ENCODE measurements at regions not wholly inside any gene's neighbourhood (a gene's known extent, or its start where the extent isn't known, plus 50 kb on each side); places are given as distances from the start of the nearest gene placed in this dataset.

DNA sequence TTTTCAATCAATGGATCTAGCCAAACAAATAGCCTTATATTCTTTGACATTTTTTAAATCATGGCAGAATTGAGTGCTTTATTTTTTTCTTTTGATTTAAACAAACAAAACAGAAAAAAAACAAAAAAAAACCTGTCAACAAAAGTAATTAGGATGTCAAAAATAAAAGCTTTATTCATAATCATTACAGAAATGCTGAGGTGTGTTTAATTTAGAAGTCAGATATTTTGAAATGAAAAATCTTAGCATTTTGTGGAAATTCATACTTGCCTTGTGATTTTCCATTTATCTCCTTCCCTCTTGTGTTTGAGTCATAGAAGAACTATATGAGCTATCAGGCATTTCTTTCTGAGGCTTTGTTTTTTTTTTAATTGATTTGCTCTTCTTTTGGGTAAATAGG lies 387.0 kb upstream of the STXBP6 start:
- no peaks in the 10 kb centered on the region for H3K27me3 ChIP-seq (ENCODE audit: insufficient read depth, low read length)
- H3K4me1 ChIP-seq (ENCODE audit: insufficient read depth, low read length): no peaks in the 10 kb centered on the region
- H3K9ac ChIP-seq (ENCODE audit: low read depth, low read length): no peak overlapping the region
- no peaks in the 10 kb centered on the region for H3K9me3 ChIP-seq (ENCODE audit: insufficient read depth, low read depth, low read length)
- no peaks in the 10 kb centered on the region for H3K36me3 ChIP-seq (ENCODE audit: insufficient read depth, low read length)
- H3K4me3 ChIP-seq (ENCODE audit: low read length): no peak overlapping the region
- H3K27ac ChIP-seq (ENCODE audit: low read depth, low read length): no peak overlapping the region

DNA sequence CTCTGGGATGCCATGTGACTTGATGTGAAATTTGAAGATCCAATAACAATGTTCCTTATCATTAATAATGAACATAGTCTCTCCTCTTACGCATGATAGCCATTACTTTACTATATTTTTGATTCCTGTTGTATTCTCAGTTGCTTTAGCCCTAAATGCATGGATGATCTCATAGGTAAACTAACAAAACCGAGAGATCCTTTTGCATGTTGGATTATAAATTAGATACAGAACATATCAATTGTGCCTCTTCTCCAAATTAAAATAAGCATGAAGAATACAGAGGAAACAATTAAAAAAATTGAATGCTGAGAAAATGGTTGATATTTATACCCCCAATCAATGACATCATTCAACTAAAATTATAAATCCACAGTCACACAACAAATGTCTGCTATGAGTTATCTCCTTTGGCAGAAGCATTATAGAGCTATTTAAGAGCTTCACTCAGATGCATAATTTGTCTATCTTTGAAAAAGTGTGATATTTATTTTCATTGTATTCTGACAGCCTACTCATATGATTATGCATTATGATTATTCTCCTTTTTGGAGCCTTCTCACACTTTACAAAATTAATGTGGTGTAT lies 386.4 kb upstream of the STXBP6 start:
- Histone ChIP-seq H3K27me3 (ENCODE audit: insufficient read depth, low read length) (no peaks in the 10 kb centered on the region), H3K36me3 (ENCODE audit: insufficient read depth, low read length) (no peaks in the 10 kb centered on the region), H3K9me3 (ENCODE audit: insufficient read depth, low read depth, low read length) (no peaks in the 10 kb centered on the region), H3K9ac (ENCODE audit: low read depth, low read length) (no peak overlapping the region), H3K4me3 (ENCODE audit: low read length) (no peak overlapping the region), H3K27ac (ENCODE audit: low read depth, low read length) (no peak overlapping the region), H3K4me1 (ENCODE audit: insufficient read depth, low read length) (no peaks in the 10 kb centered on the region)
- no CpG with 5 or more reads among the region's 2 CpGs for WGBS

DNA sequence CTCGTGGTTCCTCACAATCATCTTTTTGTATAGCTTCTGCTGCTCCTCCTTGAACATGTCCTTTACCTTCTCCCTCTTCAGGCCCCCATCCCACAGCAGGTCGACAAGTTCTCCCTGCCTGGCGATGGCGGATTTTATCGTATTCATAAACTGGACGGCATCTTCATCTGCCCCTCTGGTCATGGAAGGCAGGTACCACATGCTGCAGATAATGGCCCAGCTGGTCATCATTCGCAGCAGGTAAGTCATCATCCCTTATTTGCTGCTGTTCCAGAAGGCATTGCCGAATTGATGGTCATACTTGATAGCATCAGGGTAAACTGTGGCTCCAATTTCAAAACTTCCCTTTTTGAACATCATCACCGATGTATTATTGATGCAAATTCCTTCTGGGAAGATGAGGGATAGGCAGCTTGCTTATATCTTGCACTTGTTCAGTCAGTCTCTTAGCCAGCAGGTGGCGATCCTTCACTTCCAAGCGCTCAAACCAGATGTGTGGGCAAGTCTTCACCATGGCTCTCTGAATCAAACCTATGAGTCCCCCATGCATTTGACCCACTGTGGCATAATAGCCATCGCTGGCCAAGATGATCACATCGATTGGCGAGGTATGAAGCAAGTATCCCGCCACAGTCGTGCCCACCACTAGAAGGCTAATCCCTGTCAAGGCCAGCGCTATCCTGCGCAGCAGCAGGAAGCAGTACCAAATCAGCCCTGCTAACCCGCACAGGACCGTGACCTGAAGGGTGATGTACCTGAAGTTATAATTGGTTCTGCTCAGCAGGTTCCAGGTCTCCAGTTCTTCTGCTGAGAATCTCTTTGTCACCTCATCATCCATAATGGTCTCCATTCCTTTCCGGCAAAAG lies 381.5 kb upstream of the STXBP6 start:
- no peaks in the 10 kb centered on the region for H3K4me1 ChIP-seq (ENCODE audit: insufficient read depth, low read length)
- 91% methylated on average over 21 of the region's 21 CpGs for WGBS
- H3K4me3 ChIP-seq (ENCODE audit: low read length): no peak overlapping the region
- H3K36me3 ChIP-seq (ENCODE audit: insufficient read depth, low read length): no peaks in the 10 kb centered on the region
- no peak overlapping the region for H3K27ac ChIP-seq (ENCODE audit: low read depth, low read length)
- H3K9me3 ChIP-seq (ENCODE audit: insufficient read depth, low read depth, low read length): no peaks in the 10 kb centered on the region
- H3K9ac ChIP-seq (ENCODE audit: low read depth, low read length): no peak overlapping the region
- H3K27me3 ChIP-seq (ENCODE audit: insufficient read depth, low read length): no peaks in the 10 kb centered on the region

DNA sequence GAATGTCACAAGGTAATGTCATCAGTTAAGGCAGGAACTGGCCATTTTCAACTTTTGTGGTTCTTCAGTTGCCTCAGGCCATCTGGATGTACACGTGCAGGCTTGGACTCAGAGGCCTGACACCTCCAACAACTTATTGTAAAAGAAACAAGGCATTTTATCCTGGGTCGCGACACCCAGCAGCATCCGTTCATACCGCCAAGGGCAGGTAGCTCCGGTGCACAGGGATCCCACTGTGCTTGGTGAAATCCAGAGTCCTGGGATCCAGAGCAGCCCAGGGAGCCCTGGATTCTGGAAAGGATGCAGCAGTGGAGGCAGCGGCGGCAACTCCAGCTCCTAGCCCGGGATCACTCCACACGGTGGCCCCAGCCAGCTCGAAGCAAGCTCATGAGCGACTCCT lies 380.9 kb upstream of the STXBP6 start:
- WGBS: 96% methylated on average over 12 of the region's 12 CpGs
- no peak overlapping the region for H3K9ac ChIP-seq (ENCODE audit: low read depth, low read length)
- no peaks in the 10 kb centered on the region for H3K9me3 ChIP-seq (ENCODE audit: insufficient read depth, low read depth, low read length)
- H3K27me3 ChIP-seq (ENCODE audit: insufficient read depth, low read length): no peaks in the 10 kb centered on the region
- H3K4me1 ChIP-seq (ENCODE audit: insufficient read depth, low read length): no peaks in the 10 kb centered on the region
- no peak overlapping the region for H3K27ac ChIP-seq (ENCODE audit: low read depth, low read length)
- no peaks in the 10 kb centered on the region for H3K36me3 ChIP-seq (ENCODE audit: insufficient read depth, low read length)
- H3K4me3 ChIP-seq (ENCODE audit: low read length): no peak overlapping the region

DNA sequence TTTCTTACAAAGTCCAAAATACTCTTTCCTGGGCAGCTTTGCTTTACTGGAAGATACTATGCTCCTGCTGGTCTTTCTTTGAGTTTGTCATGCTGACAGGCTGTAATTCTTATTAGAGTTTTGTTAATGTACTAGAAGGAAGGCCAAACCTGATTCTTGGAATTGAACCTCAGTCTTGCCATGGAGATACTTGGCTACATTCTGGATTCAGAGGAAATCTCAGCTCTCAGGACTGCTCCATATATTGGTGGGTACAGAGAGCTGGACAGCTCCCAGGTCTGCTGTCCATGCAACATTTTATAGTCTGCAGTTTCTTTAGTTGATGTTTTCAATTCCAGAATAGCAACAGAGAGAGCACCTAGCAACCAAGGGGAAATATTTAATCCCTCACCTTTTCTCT lies 363.1 kb upstream of the STXBP6 start:
- Histone ChIP-seq H3K4me1 (ENCODE audit: insufficient read depth, low read length) (no peaks in the 10 kb centered on the region), H3K9me3 (ENCODE audit: insufficient read depth, low read depth, low read length) (no peaks in the 10 kb centered on the region), H3K4me3 (ENCODE audit: low read length) (no peak overlapping the region), H3K9ac (ENCODE audit: low read depth, low read length) (no peak overlapping the region), H3K36me3 (ENCODE audit: insufficient read depth, low read length) (no peaks in the 10 kb centered on the region), H3K27ac (ENCODE audit: low read depth, low read length) (no peak overlapping the region), H3K27me3 (ENCODE audit: insufficient read depth, low read length) (no peaks in the 10 kb centered on the region)

DNA sequence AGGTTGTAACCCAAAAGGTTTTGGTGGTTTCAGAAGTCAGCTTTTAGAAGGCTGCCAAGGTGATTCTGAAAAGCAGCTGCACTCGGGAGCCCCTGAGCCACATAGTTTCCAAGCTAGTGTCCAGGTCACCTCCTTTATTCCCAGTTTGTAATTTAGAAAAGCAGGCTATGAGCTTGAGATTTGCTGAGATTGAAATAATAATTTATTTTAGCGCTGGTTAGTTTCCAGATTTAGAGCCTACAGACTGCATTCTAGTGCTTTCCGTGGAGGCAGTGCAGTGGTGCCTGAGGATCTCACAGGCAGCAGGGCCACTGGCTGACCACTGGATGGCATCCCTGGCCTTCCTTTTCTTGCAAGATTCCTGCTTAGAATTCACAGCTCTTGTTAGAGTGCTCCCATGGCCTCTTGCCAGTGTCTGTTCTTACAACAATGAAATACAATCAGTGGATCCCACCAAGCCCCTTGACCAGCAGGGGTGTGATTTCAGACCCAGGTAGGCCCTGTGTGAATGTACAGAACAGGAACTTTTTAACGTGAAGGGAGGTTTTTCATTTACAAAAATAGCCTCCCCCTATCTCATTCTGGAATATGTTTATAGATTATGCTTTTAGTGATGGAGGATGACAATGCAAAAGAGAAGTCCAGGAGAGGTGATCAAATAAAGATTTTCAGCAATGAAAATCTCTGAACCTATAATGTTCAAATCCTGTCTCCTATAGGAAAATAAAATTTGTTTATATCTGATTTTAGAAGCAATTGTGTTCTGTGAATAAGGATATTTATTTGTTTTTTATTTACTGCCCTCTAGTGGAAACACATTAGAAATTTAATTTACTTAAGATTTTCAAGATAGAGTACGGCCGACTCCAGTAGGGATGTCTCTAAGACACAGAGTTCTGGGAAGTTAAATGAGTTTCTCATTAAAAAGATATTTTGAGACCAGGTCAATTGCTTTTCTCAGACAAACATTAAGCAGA lies 362.1 kb upstream of the STXBP6 start:
- 81% methylated on average over 4 of the region's 6 CpGs for WGBS
- Histone ChIP-seq H3K27ac (ENCODE audit: low read depth, low read length) (no peak overlapping the region), H3K9me3 (ENCODE audit: insufficient read depth, low read depth, low read length) (no peaks in the 10 kb centered on the region), H3K4me1 (ENCODE audit: insufficient read depth, low read length) (no peaks in the 10 kb centered on the region), H3K27me3 (ENCODE audit: insufficient read depth, low read length) (no peaks in the 10 kb centered on the region), H3K9ac (ENCODE audit: low read depth, low read length) (no peak overlapping the region), H3K4me3 (ENCODE audit: low read length) (no peak overlapping the region), H3K36me3 (ENCODE audit: insufficient read depth, low read length) (no peaks in the 10 kb centered on the region)

DNA sequence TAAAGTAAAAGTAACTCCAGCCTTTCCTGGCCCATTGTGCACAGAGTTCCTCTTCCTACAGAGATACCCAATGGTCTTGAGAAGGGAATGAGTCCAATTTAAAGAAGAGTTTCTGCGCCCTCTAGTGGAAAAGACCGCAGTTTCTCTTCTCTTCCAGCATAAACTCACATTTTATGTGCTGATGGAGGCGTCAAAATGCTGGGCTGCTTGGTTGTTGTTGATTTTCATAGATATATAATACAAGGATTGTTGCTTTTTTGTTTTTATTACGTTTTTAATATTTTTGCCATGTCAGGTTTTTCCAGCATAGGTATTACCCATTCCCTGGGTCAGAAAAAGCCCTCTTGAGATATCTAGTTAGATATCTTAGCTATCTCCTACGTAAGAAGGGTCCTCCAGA lies 356.9 kb upstream of the STXBP6 start:
- no peaks in the 10 kb centered on the region for H3K36me3 ChIP-seq (ENCODE audit: insufficient read depth, low read length)
- no peaks in the 10 kb centered on the region for H3K4me1 ChIP-seq (ENCODE audit: insufficient read depth, low read length)
- no peaks in the 10 kb centered on the region for H3K27me3 ChIP-seq (ENCODE audit: insufficient read depth, low read length)
- no peaks in the 10 kb centered on the region for H3K9me3 ChIP-seq (ENCODE audit: insufficient read depth, low read depth, low read length)
- no peak overlapping the region for H3K27ac ChIP-seq (ENCODE audit: low read depth, low read length)
- WGBS: 31% methylated on average over 3 of the region's 5 CpGs
- no peak overlapping the region for H3K9ac ChIP-seq (ENCODE audit: low read depth, low read length)
- no peak overlapping the region for H3K4me3 ChIP-seq (ENCODE audit: low read length)

DNA sequence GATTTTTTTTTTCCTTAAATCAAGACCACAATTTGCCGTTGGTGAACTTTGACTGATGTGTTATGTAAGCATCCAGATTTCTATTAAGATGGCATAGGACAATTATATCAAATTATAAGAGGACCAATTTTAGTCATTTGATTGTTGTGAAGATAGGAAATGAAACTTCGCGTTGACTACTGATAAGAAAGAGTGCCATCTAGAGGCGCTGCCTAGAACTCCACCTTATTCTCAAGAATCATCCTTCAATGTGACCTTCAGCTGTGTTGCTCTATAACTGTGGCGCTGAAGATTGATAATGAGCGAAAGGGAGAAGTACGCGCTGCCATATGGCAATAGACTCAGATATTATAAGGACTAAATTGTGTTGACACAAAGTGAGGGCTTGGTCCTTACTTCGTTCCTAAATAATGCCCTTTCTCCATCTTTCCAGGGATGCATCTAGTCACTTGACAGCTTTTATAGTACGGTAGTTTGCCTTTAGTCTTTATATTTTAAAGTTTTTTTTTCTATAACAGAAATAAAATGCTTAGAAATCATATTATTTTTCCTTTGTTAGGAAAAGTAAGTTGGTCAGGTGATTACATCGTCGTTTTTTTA lies 350.8 kb upstream of the STXBP6 start:
- WGBS: 37% methylated on average over 10 of the region's 12 CpGs

DNA sequence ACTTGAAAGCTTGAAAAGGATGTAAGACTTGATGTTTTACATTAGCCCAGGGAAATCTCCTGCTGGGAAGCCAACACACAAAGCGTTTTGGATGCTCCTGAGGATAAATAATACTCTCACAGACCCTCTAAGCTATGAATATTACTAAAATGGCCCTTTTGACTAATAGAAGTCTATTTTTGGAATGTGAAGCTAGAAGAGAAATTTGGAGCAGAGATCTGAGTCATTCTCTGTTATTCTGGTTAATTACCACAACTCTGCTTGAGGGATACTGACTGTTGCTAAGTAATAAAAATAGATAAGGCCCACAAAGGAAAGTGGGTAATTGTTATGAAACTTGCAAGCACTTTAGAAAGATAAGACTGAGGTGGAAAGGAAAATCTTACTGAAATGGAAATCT lies 346.2 kb upstream of the STXBP6 start:
- Histone ChIP-seq H3K36me3 (ENCODE audit: insufficient read depth, low read length) (no peaks in the 10 kb centered on the region), H3K27ac (ENCODE audit: low read depth, low read length) (no peak overlapping the region), H3K9ac (ENCODE audit: low read depth, low read length) (no peak overlapping the region), H3K4me3 (ENCODE audit: low read length) (no peak overlapping the region), H3K27me3 (ENCODE audit: insufficient read depth, low read length) (no peaks in the 10 kb centered on the region), H3K4me1 (ENCODE audit: insufficient read depth, low read length) (peaks cover 17% of the 10 kb centered on the region), H3K9me3 (ENCODE audit: insufficient read depth, low read depth, low read length) (no peaks in the 10 kb centered on the region)
- 50% methylated on average over 1 of the region's 1 CpG for WGBS

More for the DNA sequence above, 350.8 kb upstream of the STXBP6 start:
- Histone ChIP-seq H3K4me1 (ENCODE audit: insufficient read depth, low read length) (peaks cover 4% of the 10 kb centered on the region; the same call in 1 of the 2 replicates), H3K27ac (ENCODE audit: low read depth, low read length) (no peak overlapping the region), H3K9me3 (ENCODE audit: insufficient read depth, low read depth, low read length) (no peaks in the 10 kb centered on the region), H3K36me3 (ENCODE audit: insufficient read depth, low read length) (no peaks in the 10 kb centered on the region), H3K27me3 (ENCODE audit: insufficient read depth, low read length) (no peaks in the 10 kb centered on the region), H3K4me3 (ENCODE audit: low read length) (no peak overlapping the region), H3K9ac (ENCODE audit: low read depth, low read length) (no peak overlapping the region)

DNA sequence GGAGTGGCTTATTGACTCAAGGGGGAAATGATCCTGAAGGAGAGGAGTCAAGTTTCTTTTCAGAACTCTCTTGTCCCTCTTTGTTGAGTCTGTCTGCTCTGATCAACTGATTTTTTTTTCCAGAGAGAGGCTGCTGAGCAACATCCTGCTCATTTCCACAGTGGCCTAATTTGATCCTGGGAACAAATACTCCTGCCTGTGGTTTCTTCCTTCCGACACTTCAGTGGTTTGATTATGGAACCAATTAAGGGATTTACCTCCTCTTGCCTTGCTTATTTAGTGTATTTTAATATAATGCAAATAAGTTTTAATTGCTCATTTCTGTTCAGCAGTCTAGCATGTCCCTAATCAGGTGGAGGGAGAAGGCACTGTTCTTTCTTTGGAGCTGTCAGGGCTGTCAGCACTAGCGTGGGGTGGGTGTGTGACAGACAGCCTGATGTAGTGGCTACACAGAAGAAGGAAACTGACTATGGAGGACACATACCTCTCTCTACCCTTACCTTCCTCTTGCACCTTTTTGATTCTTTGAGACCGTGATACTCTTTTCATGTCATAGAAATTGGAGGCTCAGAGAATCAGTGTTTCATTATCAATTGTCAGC lies 344.9 kb upstream of the STXBP6 start:
- Histone ChIP-seq H3K4me3 (ENCODE audit: low read length) (no peak overlapping the region), H3K9ac (ENCODE audit: low read depth, low read length) (no peak overlapping the region), H3K27me3 (ENCODE audit: insufficient read depth, low read length) (no peaks in the 10 kb centered on the region), H3K9me3 (ENCODE audit: insufficient read depth, low read depth, low read length) (no peaks in the 10 kb centered on the region), H3K36me3 (ENCODE audit: insufficient read depth, low read length) (no peaks in the 10 kb centered on the region), H3K4me1 (ENCODE audit: insufficient read depth, low read length) (peaks cover 17% of the 10 kb centered on the region), H3K27ac (ENCODE audit: low read depth, low read length) (no peak overlapping the region)
- WGBS: 98% methylated on average over 3 of the region's 3 CpGs

Measured in HUES64 (cell line).